ENCODE measurements at regions not wholly inside any gene's neighbourhood (a gene's known extent, or its start where the extent isn't known, plus 50 kb on each side); places are given as distances from the start of the nearest gene placed in this dataset.

- H2BK120ac ChIP-seq (ENCODE audit: low read depth, low read length): no peak overlapping the region
- no CpG with 5 or more reads among the region's 4 CpGs for WGBS, 2 donors (ENCODE audit: extremely low coverage in 2 of 2, insufficient read length in 2 of 2, insufficient replicate concordance in 1 of 2)
- no peak overlapping the region for H3K9ac ChIP-seq (ENCODE audit: low read depth, low read length, poor library complexity)
- no peaks in the 10 kb centered on the region for H3K36me3 ChIP-seq (replicated peaks in 1 of 2; ENCODE audit: control insufficient read depth in 2 of 2, insufficient read depth in 2 of 2, low read length in 2 of 2)
- H3K4me1 ChIP-seq (ENCODE audit: control insufficient read depth in 2 of 2, insufficient read depth in 1 of 2, low read depth in 1 of 2, low read length in 2 of 2): peaks cover 0 to 9% of the 10 kb centered on the region in 2 donors
- no peak overlapping the region for H2AK5ac ChIP-seq (ENCODE audit: low read depth, low read length)
- no peak for DNase-seq (ENCODE audit: low spot score)
- H3K23ac ChIP-seq (ENCODE audit: low read depth, low read length, poor library complexity): no peak overlapping the region
- H3K27ac ChIP-seq (replicated peaks; ENCODE audit: low read length): no peak overlapping the region
- no peak overlapping the region for H2BK12ac ChIP-seq (ENCODE audit: low read length)
- no peak overlapping the region for H3K4ac ChIP-seq (ENCODE audit: low read length)
- H2BK15ac ChIP-seq (ENCODE audit: low read length): no peak overlapping the region
- no peaks in the 10 kb centered on the region for H3K9me3 ChIP-seq (replicated peaks in 1 of 2; ENCODE audit: control insufficient read depth in 2 of 2, insufficient read depth in 1 of 2, low read depth in 1 of 2, low read length in 2 of 2)
- H3K18ac ChIP-seq (ENCODE audit: low read length): no peak overlapping the region
- H3K4me3 ChIP-seq (ENCODE audit: low read length in 2 of 2): no peak overlapping the region
- peaks cover 0 to 7% (median 0%) of the 10 kb centered on the region in 3 experiments for H3K27me3 ChIP-seq (ENCODE audit: control insufficient read depth in 3 of 3, insufficient read depth in 3 of 3, low read depth in 1 of 3, low read length in 3 of 3)
- no peak overlapping the region for H3K4me2 ChIP-seq (ENCODE audit: insufficient read depth, low read length, poor library complexity, severe bottlenecking)
- no peaks in the 10 kb centered on the region for H3K79me1 ChIP-seq (ENCODE audit: low read depth, low read length)
- H2AFZ ChIP-seq (ENCODE audit: low read length): no peak overlapping the region
- H4K8ac ChIP-seq (ENCODE audit: low read depth, low read length): no peak overlapping the region
- peak overlapping the region; percentile 32 for H3K14ac ChIP-seq (ENCODE audit: low read length)
- H2BK5ac ChIP-seq (ENCODE audit: low read length): no peak overlapping the region
- H4K91ac ChIP-seq (ENCODE audit: low read depth, low read length, poor library complexity): no peak overlapping the region
Observed at GRCh38 chr1:5141750-5142149, 487.3 kb downstream of the AJAP1 start.

GRCh38 chr1:5140962-5141361 lies 486.6 kb downstream of the AJAP1 start:
- DNase-seq (ENCODE audit: low spot score): no peak
- WGBS, 2 donors (ENCODE audit: extremely low coverage in 2 of 2, insufficient read length in 2 of 2, insufficient replicate concordance in 1 of 2): no CpG with 5 or more reads among the region's 1 CpG
- no peaks in the 10 kb centered on the region for H3K9me3 ChIP-seq (replicated peaks in 1 of 2; ENCODE audit: control insufficient read depth in 2 of 2, insufficient read depth in 1 of 2, low read depth in 1 of 2, low read length in 2 of 2)

GRCh38 chr1:5140136-5140535 lies 485.7 kb downstream of the AJAP1 start:
- H2AK5ac ChIP-seq (ENCODE audit: low read depth, low read length): no peak overlapping the region
- no peak overlapping the region for H2BK120ac ChIP-seq (ENCODE audit: low read depth, low read length)
- H3K27ac ChIP-seq (replicated peaks; ENCODE audit: low read length): no peak overlapping the region
- no peak overlapping the region for H3K23ac ChIP-seq (ENCODE audit: low read depth, low read length, poor library complexity)
- H3K4me1 ChIP-seq (ENCODE audit: control insufficient read depth in 2 of 2, insufficient read depth in 1 of 2, low read depth in 1 of 2, low read length in 2 of 2): peaks cover 0 to 9% of the 10 kb centered on the region in 2 donors
- no peak overlapping the region for H2BK12ac ChIP-seq (ENCODE audit: low read length)
- H3K18ac ChIP-seq (ENCODE audit: low read length): no peak overlapping the region
- H3K4me2 ChIP-seq (ENCODE audit: insufficient read depth, low read length, poor library complexity, severe bottlenecking): no peak overlapping the region
- H3K36me3 ChIP-seq (replicated peaks in 1 of 2; ENCODE audit: control insufficient read depth in 2 of 2, insufficient read depth in 2 of 2, low read length in 2 of 2): no peaks in the 10 kb centered on the region
- no peaks in the 10 kb centered on the region for H3K9me3 ChIP-seq (replicated peaks in 1 of 2; ENCODE audit: control insufficient read depth in 2 of 2, insufficient read depth in 1 of 2, low read depth in 1 of 2, low read length in 2 of 2)
- no peak for DNase-seq (ENCODE audit: low spot score)
- no peak overlapping the region for H4K91ac ChIP-seq (ENCODE audit: low read depth, low read length, poor library complexity)
- no peak overlapping the region for H4K8ac ChIP-seq (ENCODE audit: low read depth, low read length)
- no peak overlapping the region for H2BK5ac ChIP-seq (ENCODE audit: low read length)
- H2BK15ac ChIP-seq (ENCODE audit: low read length): no peak overlapping the region
- no peak overlapping the region for H3K4me3 ChIP-seq (ENCODE audit: low read length in 2 of 2)
- no peak overlapping the region for H2AFZ ChIP-seq (ENCODE audit: low read length)
- no peaks in the 10 kb centered on the region for H3K79me1 ChIP-seq (ENCODE audit: low read depth, low read length)
- no peak overlapping the region for H3K14ac ChIP-seq (ENCODE audit: low read length)
- H3K9ac ChIP-seq (ENCODE audit: low read depth, low read length, poor library complexity): no peak overlapping the region
- peaks cover 0 to 5% (median 0%) of the 10 kb centered on the region in 3 experiments for H3K27me3 ChIP-seq (ENCODE audit: control insufficient read depth in 3 of 3, insufficient read depth in 3 of 3, low read depth in 1 of 3, low read length in 3 of 3)
- no CpG with 5 or more reads among the region's 5 CpGs for WGBS, 2 donors (ENCODE audit: extremely low coverage in 2 of 2, insufficient read length in 2 of 2, insufficient replicate concordance in 1 of 2)
- H3K4ac ChIP-seq (ENCODE audit: low read length): no peak overlapping the region

More at GRCh38 chr1:5140962-5141361, 486.6 kb downstream of the AJAP1 start:
- no peak overlapping the region for H2BK15ac ChIP-seq (ENCODE audit: low read length)
- no peak overlapping the region for H2AK5ac ChIP-seq (ENCODE audit: low read depth, low read length)
- H3K79me1 ChIP-seq (ENCODE audit: low read depth, low read length): no peaks in the 10 kb centered on the region
- H3K4me2 ChIP-seq (ENCODE audit: insufficient read depth, low read length, poor library complexity, severe bottlenecking): no peak overlapping the region
- H3K4me3 ChIP-seq (ENCODE audit: low read length in 2 of 2): no peak overlapping the region
- H4K8ac ChIP-seq (ENCODE audit: low read depth, low read length): no peak overlapping the region
- no peak overlapping the region for H2BK12ac ChIP-seq (ENCODE audit: low read length)
- no peak overlapping the region for H4K91ac ChIP-seq (ENCODE audit: low read depth, low read length, poor library complexity)
- H3K27me3 ChIP-seq (ENCODE audit: control insufficient read depth in 3 of 3, insufficient read depth in 3 of 3, low read depth in 1 of 3, low read length in 3 of 3): peaks cover 0 to 5% (median 0%) of the 10 kb centered on the region in 3 experiments
- no peak overlapping the region for H3K14ac ChIP-seq (ENCODE audit: low read length)
- no peak overlapping the region for H3K9ac ChIP-seq (ENCODE audit: low read depth, low read length, poor library complexity)
- no peak overlapping the region for H2BK5ac ChIP-seq (ENCODE audit: low read length)
- H2AFZ ChIP-seq (ENCODE audit: low read length): no peak overlapping the region
- no peak overlapping the region for H2BK120ac ChIP-seq (ENCODE audit: low read depth, low read length)
- no peak overlapping the region for H3K27ac ChIP-seq (replicated peaks; ENCODE audit: low read length)
- no peak overlapping the region for H3K4ac ChIP-seq (ENCODE audit: low read length)
- H3K23ac ChIP-seq (ENCODE audit: low read depth, low read length, poor library complexity): no peak overlapping the region
- peaks cover 0 to 9% of the 10 kb centered on the region in 2 donors for H3K4me1 ChIP-seq (ENCODE audit: control insufficient read depth in 2 of 2, insufficient read depth in 1 of 2, low read depth in 1 of 2, low read length in 2 of 2)
- no peak overlapping the region for H3K18ac ChIP-seq (ENCODE audit: low read length)
- H3K36me3 ChIP-seq (replicated peaks in 1 of 2; ENCODE audit: control insufficient read depth in 2 of 2, insufficient read depth in 2 of 2, low read length in 2 of 2): no peaks in the 10 kb centered on the region

GRCh38 chr1:5129746-5130355 lies 475.4 kb downstream of the AJAP1 start:
- Histone ChIP-seq H2AK5ac (ENCODE audit: low read depth, low read length) (no peak overlapping the region), H3K27me3 (ENCODE audit: control insufficient read depth in 3 of 3, insufficient read depth in 3 of 3, low read depth in 1 of 3, low read length in 3 of 3) (no peaks in the 10 kb centered on the region), H3K4me3 (ENCODE audit: low read length in 2 of 2) (no peak overlapping the region), H4K91ac (ENCODE audit: low read depth, low read length, poor library complexity) (no peak overlapping the region), H3K14ac (ENCODE audit: low read length) (no peak overlapping the region), H3K79me1 (ENCODE audit: low read depth, low read length) (no peaks in the 10 kb centered on the region), H3K4ac (ENCODE audit: low read length) (no peak overlapping the region), H4K8ac (ENCODE audit: low read depth, low read length) (no peak overlapping the region), H3K9ac (ENCODE audit: low read depth, low read length, poor library complexity) (no peak overlapping the region), H3K9me3 (replicated peaks in 1 of 2; ENCODE audit: control insufficient read depth in 2 of 2, insufficient read depth in 1 of 2, low read depth in 1 of 2, low read length in 2 of 2) (no peaks in the 10 kb centered on the region), H2AFZ (ENCODE audit: low read length) (no peak overlapping the region), H3K23ac (ENCODE audit: low read depth, low read length, poor library complexity) (no peak overlapping the region), H3K4me2 (ENCODE audit: insufficient read depth, low read length, poor library complexity, severe bottlenecking) (no peak overlapping the region), H2BK12ac (ENCODE audit: low read length) (no peak overlapping the region), H3K27ac (replicated peaks; ENCODE audit: low read length) (no peak overlapping the region), H2BK120ac (ENCODE audit: low read depth, low read length) (no peak overlapping the region), H2BK15ac (ENCODE audit: low read length) (no peak overlapping the region), H3K36me3 (replicated peaks in 1 of 2; ENCODE audit: control insufficient read depth in 2 of 2, insufficient read depth in 2 of 2, low read length in 2 of 2) (no peaks in the 10 kb centered on the region), H3K4me1 (ENCODE audit: control insufficient read depth in 2 of 2, insufficient read depth in 1 of 2, low read depth in 1 of 2, low read length in 2 of 2) (peaks cover 0 to 3% of the 10 kb centered on the region in 2 donors), H2BK5ac (ENCODE audit: low read length) (no peak overlapping the region), H3K18ac (ENCODE audit: low read length) (no peak overlapping the region)
- no CpG with 5 or more reads among the region's 1 CpG for WGBS, 2 donors (ENCODE audit: extremely low coverage in 2 of 2, insufficient read length in 2 of 2, insufficient replicate concordance in 1 of 2)
- no peak for DNase-seq (ENCODE audit: low spot score)
